ENCODE measurements at regions not wholly inside any gene's neighbourhood (a gene's known extent, or its start where the extent isn't known, plus 50 kb on each side); places are given as distances from the start of the nearest gene placed in this dataset.
A peak's percentile ranks its signal among the peaks of the same experiment; 100 is the strongest.

- no peak for DNase-seq
These were observed 117.7 kb upstream of the C1orf174 start for GRCh38 chr1:4017636-4018365.

GRCh38 chr1:4018466-4019146, 118.5 kb upstream of the C1orf174 start:
- no peak for DNase-seq

- DNase-seq: no peak
These were observed 119.1 kb upstream of the C1orf174 start for GRCh38 chr1:4019147-4019521.

DNA sequence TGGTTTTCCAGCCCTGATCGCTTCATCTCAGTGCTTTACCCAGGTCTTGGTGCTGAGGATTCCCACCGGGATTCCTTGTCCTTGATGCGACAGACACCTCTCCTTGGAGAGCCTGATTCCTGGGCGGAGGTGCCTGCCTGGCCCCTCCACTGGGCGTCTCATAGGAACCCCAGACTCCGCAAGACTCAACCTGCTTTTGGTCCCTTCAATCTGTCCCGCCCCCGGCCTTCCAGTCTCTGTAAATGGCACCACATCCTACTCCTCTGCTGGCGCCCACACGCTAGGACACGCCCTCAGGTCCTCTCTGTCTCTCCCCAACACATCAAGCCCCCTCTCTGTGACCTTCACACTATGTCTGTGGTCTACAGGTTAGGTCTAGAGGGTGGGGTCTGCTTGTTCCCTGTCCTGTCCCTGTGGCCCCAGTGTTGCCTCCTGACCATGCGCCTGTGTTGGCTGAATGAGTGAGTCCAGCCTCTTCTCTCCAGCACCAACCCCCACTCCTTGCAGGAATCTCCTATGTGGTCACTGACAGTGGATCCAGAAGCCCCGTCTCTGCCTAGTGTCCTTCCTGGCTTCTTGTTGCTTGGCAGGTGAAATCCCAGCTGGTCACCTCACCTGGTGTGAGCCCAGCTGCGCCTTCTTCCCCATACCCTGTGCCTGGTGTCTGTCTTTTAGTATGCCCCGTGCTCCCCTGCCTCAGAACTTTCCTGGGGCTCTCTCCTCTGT, 119.7 kb upstream of the C1orf174 start:
- no peak for DNase-seq

GRCh38 chr1:4020449-4020848, 120.4 kb upstream of the C1orf174 start:
- DNase-seq: no peak

GRCh38 chr1:4021136-4021973, 121.3 kb upstream of the C1orf174 start:
- no peak for DNase-seq

DNA sequence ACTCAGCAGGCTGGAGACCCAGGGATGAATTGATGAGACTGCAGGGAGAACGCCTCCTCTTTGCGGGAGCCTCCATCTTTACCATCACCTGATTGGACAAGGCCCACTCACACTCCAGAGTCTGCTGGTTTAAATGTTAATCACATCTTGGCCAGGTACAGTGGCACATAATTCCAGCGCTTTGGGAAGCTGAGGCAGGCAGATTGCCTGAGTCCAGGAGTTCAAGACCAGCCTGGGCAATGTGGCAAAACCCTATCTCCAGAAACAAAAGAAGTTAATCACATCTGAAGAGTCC, 121.8 kb upstream of the C1orf174 start:
- no peak for DNase-seq

DNA sequence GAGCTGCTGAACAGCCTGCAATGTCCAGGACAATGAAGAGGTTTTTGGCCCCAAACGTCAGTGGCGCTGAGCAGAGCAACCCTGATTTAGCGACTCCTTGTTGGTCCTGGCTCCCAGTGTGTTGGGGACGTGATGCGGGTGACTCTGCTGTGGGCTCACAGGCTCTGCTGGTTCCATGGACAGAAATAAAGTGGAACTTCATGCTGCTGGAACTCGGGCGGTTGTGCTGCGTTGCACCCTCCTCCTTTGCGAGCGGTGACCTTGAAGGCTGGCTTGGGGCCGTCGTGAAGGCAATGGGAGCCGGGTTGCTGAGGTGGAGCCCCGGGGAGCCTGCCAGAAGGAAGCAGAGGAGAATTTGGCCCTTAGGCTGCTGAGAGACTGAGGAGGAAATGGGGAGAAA, 122.6 kb upstream of the C1orf174 start:
- DNase-seq: no peak

GRCh38 chr1:4023678-4024077, 123.6 kb upstream of the C1orf174 start:
- peak; percentile 78 for DNase-seq

GRCh38 chr1:4024811-4025210, 124.7 kb upstream of the C1orf174 start:
- no peak for DNase-seq

GRCh38 chr1:4025752-4026151, 125.7 kb upstream of the C1orf174 start:
- DNase-seq: no peak

- no peak for DNase-seq
These were observed 126.9 kb upstream of the C1orf174 start for GRCh38 chr1:4027008-4027407.

DNA sequence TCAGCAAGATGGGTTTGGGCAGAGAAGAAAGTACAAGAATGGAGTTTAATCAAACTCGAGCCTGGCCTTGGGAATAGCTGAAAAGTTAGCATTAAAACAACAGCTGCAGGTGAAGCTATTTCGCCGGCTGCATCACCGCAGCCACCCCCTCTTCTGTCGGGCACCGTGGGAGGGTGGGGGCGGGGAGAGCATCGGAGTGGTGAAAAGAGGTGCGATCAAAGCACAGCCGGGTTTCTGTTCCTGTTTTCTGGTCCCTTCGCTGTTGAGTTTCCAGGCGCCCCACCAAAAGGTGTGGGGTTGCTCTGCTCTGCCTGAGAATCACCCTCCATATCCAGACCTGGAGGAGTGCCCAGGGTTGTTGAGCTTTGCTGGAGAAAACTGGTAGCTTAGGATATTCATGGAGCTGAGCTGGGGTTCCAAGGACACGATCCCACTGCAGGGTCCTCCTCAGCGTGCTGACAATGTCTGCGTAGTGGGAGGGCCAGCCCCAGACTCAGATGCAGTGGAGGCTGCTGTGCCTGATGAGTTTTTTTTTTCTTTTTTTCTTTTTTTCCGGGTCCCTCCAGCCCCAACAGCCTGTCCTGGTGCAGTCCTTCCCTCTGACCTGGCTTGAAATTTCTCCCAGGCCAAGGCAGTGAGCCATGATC, 127.5 kb upstream of the C1orf174 start:
- DNase-seq: no peak

DNA sequence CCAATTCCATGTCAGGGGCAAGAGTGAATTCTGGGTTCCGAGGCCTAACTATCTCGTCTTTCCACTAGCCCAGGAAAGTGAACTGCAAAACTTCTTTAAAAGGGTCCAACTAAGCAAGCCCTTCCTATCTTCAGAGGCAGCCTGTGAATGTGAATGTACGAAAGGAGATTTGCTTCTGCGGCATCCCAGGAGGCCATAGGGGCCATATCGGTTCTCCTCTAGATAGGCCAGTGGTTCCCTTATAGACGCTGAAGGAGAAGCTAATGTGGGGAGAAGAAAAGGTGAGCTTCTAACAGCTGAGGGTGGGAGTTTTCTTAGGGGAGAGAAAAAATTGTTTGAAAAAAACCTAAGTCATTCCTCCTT, 128.0 kb upstream of the C1orf174 start:
- no peak for DNase-seq

GRCh38 chr1:4029376-4029775, 129.3 kb upstream of the C1orf174 start:
- no peak for DNase-seq

- no peak for DNase-seq
These were observed 132.5 kb upstream of the C1orf174 start for GRCh38 chr1:4032571-4032970.

GRCh38 chr1:4033129-4033676, 133.1 kb upstream of the C1orf174 start:
- DNase-seq: no peak

- no peak for DNase-seq
These were observed 133.6 kb upstream of the C1orf174 start for GRCh38 chr1:4033713-4034112.

GRCh38 chr1:4034318-4034887, 134.3 kb upstream of the C1orf174 start:
- DNase-seq: no peak

GRCh38 chr1:4044967-4045366, 144.9 kb upstream of the C1orf174 start:
- DNase-seq: no peak

- DNase-seq: no peak
These were observed 145.4 kb upstream of the C1orf174 start for GRCh38 chr1:4045397-4046010.
